Fibroblast of lung (primary cell): ENCODE measurements at regions not wholly inside any gene's neighbourhood (a gene's known extent, or its start where the extent isn't known, plus 50 kb on each side); places are given as distances from the start of the nearest gene placed in this dataset.

ENCODE experiments used
- DNase-seq, 2 donors: peaks; one replicate each; pipeline versions ENCODE4 v3.0.0 to v3.0.0-alpha.2; 2010; ENCODE audit warnings: low read depth in 2 of 2
- H2AFZ ChIP-seq: 2 replicates; pipeline ENCODE4 v1.5.1; 2012; ENCODE audit warnings: low read length, control low read depth, inconsistent platforms
- H3K27ac ChIP-seq: 2 replicates; pipeline ENCODE4 v1.5.1; 2011; ENCODE audit warnings: low read length, control low read depth; ENCODE audit not compliant: insufficient read depth
- H3K27me3 ChIP-seq: 2 replicates; pipeline ENCODE4 v1.5.1; 2011; ENCODE audit warnings: mild to moderate bottlenecking, low read length; ENCODE audit not compliant: control insufficient read depth, insufficient read depth
- H3K36me3 ChIP-seq: 2 replicates; pipeline ENCODE4 v1.5.1; 2011; ENCODE audit warnings: low read length; ENCODE audit not compliant: control insufficient read depth, insufficient read depth
- H3K4me1 ChIP-seq: 2 replicates; pipeline ENCODE4 v1.5.1; 2011; ENCODE audit warnings: low read length; ENCODE audit not compliant: control insufficient read depth, insufficient read depth; ENCODE audit errors: extremely low read depth
- H3K4me2 ChIP-seq: 2 replicates; pipeline ENCODE4 v1.5.1; 2011; ENCODE audit warnings: low read length, control low read depth; ENCODE audit not compliant: insufficient read depth; ENCODE audit errors: extremely low read depth
- H3K4me3 ChIP-seq, 4 experiments: fragments of 200-600 bp in 1 of 4; sonication (generic) in 1 of 4; replicated peaks in 1 of 4; 2 replicates each; pipeline ENCODE4 v1.5.1; 2011 to 2016; ENCODE audit warnings: low read length in 4 of 4, low read depth in 3 of 4, mild to moderate bottlenecking in 3 of 4, control low read depth in 2 of 4, inconsistent platforms in 1 of 4, mixed read lengths in 1 of 4; ENCODE audit not compliant: insufficient read depth in 1 of 4; ENCODE audit errors: control extremely low read depth in 1 of 4
- H3K79me2 ChIP-seq: 2 replicates; pipeline ENCODE4 v1.5.1; 2012; ENCODE audit warnings: mild to moderate bottlenecking, low read length, inconsistent platforms; ENCODE audit not compliant: control insufficient read depth, insufficient read depth
- H3K9ac ChIP-seq: 2 replicates; pipeline ENCODE4 v1.5.1; 2011; ENCODE audit warnings: mild to moderate bottlenecking, low read length, control low read depth; ENCODE audit not compliant: insufficient read depth
- H3K9me3 ChIP-seq: 2 replicates; pipeline ENCODE4 v1.5.1; 2012; ENCODE audit warnings: low read depth, low read length; ENCODE audit not compliant: control insufficient read depth, insufficient read depth
- H4K20me1 ChIP-seq: 2 replicates; pipeline ENCODE4 v1.5.1; 2011; ENCODE audit warnings: low read length; ENCODE audit not compliant: control insufficient read depth, insufficient read depth; ENCODE audit errors: extremely low read depth
- CTCF ChIP-seq, 2 donors: IDR thresholded peaks in 1 of 2; conservative IDR thresholded peaks in 1 of 2; 1 replicate in 1 of 2; 2 replicates in 1 of 2; pipeline ENCODE4 v1.5.1; 2011 to 2012; ENCODE audit warnings: low read length in 2 of 2, control low read depth in 1 of 2, inconsistent platforms in 1 of 2, low read depth in 1 of 2, mild to moderate bottlenecking in 1 of 2
- EZH2 ChIP-seq: IDR thresholded peaks from 2 replicates; pipeline ENCODE4 v1.5.1; 2012; ENCODE audit warnings: low read length, control low read depth, mild to moderate bottlenecking; ENCODE audit errors: missing control alignments

- no peaks in the 10 kb centered on the region for H3K36me3 ChIP-seq
- H4K20me1 ChIP-seq: no peaks in the 10 kb centered on the region
- H2AFZ ChIP-seq: no peak overlapping the region
- H3K27me3 ChIP-seq: no peaks in the 10 kb centered on the region
- TF ChIP-seq CTCF (conservative IDR thresholded peaks at IDR 0.05 in 1 of 2, IDR thresholded peaks at IDR 0.05 in 1 of 2; ENCODE audit: low read depth in 1 of 2, low read length in 2 of 2) (no peak), EZH2 (no peak)
- H3K4me3 ChIP-seq: no peak overlapping the region
- H3K79me2 ChIP-seq: no peaks in the 10 kb centered on the region
- no peaks in the 10 kb centered on the region for H3K9me3 ChIP-seq
- H3K4me2 ChIP-seq: no peak overlapping the region
- DNase-seq: peak in 1 of 2 donors; percentile 71
- no peak overlapping the region for H3K9ac ChIP-seq
- H3K27ac ChIP-seq: no peak overlapping the region
- H3K4me1 ChIP-seq: no peaks in the 10 kb centered on the region
Observed at GRCh38 chr12:67096533-67097318, 172.4 kb upstream of the CAND1 start.

- no peak overlapping the region for H3K9ac ChIP-seq
- no peaks in the 10 kb centered on the region for H3K4me1 ChIP-seq
- H4K20me1 ChIP-seq: no peaks in the 10 kb centered on the region
- H3K9me3 ChIP-seq: no peaks in the 10 kb centered on the region
- H3K36me3 ChIP-seq: no peaks in the 10 kb centered on the region
- H3K4me2 ChIP-seq: no peak overlapping the region
- H2AFZ ChIP-seq: no peak overlapping the region
- H3K79me2 ChIP-seq: no peaks in the 10 kb centered on the region
- no peak for DNase-seq
- H3K4me3 ChIP-seq: no peak overlapping the region
- H3K27ac ChIP-seq: no peak overlapping the region
- no peaks in the 10 kb centered on the region for H3K27me3 ChIP-seq
- no peak for TF ChIP-seq CTCF (conservative IDR thresholded peaks at IDR 0.05 in 1 of 2, IDR thresholded peaks at IDR 0.05 in 1 of 2; ENCODE audit: low read depth in 1 of 2, low read length in 2 of 2)
- TF ChIP-seq EZH2: no peak
Observed at GRCh38 chr12:67099858-67100257, 169.3 kb upstream of the CAND1 start.

GRCh38 chr12:67103521-67103920 lies 165.6 kb upstream of the CAND1 start:
- DNase-seq: no peak
- Histone ChIP-seq H3K4me3 (no peak overlapping the region), H2AFZ (no peak overlapping the region), H3K79me2 (no peaks in the 10 kb centered on the region), H3K9me3 (no peaks in the 10 kb centered on the region), H3K36me3 (no peaks in the 10 kb centered on the region), H3K4me2 (no peak overlapping the region), H3K4me1 (no peaks in the 10 kb centered on the region), H3K27me3 (no peaks in the 10 kb centered on the region), H4K20me1 (no peaks in the 10 kb centered on the region), H3K9ac (no peak overlapping the region), H3K27ac (no peak overlapping the region)
- TF ChIP-seq CTCF (conservative IDR thresholded peaks at IDR 0.05 in 1 of 2, IDR thresholded peaks at IDR 0.05 in 1 of 2; ENCODE audit: low read depth in 1 of 2, low read length in 2 of 2) (no peak), EZH2 (no peak)
